ENCODE measurements at regions not wholly inside any gene's neighbourhood (a gene's known extent, or its start where the extent isn't known, plus 50 kb on each side); places are given as distances from the start of the nearest gene placed in this dataset.
"Not testable (repeated sequence)": the region's sequence is repeated elsewhere in the genome, so short reads cannot be mapped to it uniquely, and the experiment has no call there.

DNA sequence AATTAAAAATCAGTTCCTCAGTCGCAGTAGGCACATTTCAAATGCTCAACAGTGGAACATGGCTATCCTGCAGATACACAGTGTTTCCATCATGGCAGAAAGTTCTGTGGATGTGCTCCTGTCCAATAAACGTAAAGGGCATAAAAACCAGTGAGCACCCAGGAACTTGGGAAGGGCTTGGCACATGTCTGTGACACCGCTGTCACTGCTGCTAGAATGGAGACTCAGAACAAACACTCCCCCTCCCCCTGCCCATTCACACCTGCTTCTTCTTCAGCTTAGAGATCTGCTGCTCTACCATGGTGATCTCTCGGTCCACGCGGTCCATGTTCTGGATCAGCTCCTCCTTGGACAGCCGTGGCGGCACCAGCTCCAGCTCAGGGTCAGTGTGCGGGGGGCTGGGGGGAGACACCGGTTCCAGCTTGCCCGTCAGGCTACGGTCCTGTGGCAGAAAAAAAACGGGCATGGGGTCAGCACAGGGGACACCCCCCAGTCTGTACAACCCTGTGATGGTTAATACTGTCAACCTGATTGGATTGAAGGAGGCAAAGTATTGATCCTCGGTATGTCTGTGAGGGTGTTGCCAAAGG is 94.6 kb downstream of the NCOR2 start:
- no peaks in the 10 kb centered on the region for H3K4me1 ChIP-seq (replicated peaks in 1 of 2)
- no peak overlapping the region for H3K4me3 ChIP-seq
- no peak for ATAC-seq (replicated peaks in 6 of 8)
- 60 to 100% (median 89%) methylated on average over 1 to 8 of the region's 14 CpGs; no CpG with 5 or more reads in 2 of the 10 experiments for WGBS, 10 experiments
- in situ Hi-C loops (cut with MboI; ENCODE audit: low pct_unique_long_range_greater_than_20kb in 2 of 9, low sequenced_read_pairs in 9 of 9, unreplicated experiment in 9 of 9): no loop called here
- H3K27ac ChIP-seq: no peak overlapping the region

DNA sequence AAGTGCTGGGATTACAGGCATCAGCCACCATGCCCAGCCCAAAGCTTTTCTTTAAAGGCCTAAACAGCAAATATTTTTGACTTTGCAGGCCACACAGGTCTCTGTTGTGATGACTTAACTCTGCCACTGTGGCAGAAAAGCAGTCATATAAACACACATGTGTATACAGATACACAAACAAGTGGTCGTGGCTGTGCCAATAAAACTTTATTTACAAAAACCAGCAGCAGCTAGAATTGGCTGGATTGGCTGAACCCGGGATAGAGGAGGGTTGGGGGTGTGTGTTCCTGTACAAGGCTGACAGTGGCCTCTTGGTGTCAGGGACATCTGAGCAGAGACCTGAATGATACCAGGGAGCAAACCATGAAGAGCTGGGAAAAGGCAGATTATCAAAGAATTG is 95.6 kb downstream of the NCOR2 start:
- WGBS, 10 experiments: 67 to 100% (median 94%) methylated on average over 1 to 2 of the region's 2 CpGs; no CpG with 5 or more reads in 4 of the 10 experiments
- Histone ChIP-seq H3K4me3 (no peak overlapping the region), H3K4me1 (replicated peaks in 1 of 2) (no peaks in the 10 kb centered on the region), H3K27ac (no peak overlapping the region)
- in situ Hi-C loops (cut with MboI; ENCODE audit: low pct_unique_long_range_greater_than_20kb in 2 of 9, low sequenced_read_pairs in 9 of 9, unreplicated experiment in 9 of 9): no loop called here
- ATAC-seq (replicated peaks in 6 of 8): no peak

DNA sequence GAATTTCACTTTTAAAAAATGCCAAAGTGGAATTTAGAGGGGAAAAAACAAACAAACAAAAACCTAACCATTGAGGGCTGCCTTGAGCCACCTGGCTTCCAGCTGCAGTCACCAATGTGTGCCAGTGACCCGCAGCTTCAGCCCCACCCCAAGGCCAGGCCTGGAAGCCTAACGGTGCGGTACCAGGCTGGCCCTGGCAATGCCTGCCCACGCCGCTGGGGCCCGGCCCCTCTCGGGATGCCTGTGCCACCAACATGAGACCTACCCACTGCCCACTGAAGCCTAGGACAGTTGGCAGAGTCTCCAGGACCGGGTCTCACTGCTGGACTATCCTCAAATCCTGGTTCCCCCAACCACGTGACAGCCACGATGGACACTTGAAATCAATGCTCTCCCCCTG is 96.6 kb downstream of the NCOR2 start:
- no peak overlapping the region for H3K27ac ChIP-seq
- WGBS, 10 experiments: 80 to 100% (median 100%) methylated on average over 1 to 3 of the region's 10 CpGs; no CpG with 5 or more reads in 6 of the 10 experiments
- no peaks in the 10 kb centered on the region for H3K4me1 ChIP-seq (replicated peaks in 1 of 2)
- no peak for ATAC-seq (replicated peaks in 6 of 8)
- in situ Hi-C loops (cut with MboI; ENCODE audit: low pct_unique_long_range_greater_than_20kb in 2 of 9, low sequenced_read_pairs in 9 of 9, unreplicated experiment in 9 of 9): no loop called here
- no peak overlapping the region for H3K4me3 ChIP-seq

DNA sequence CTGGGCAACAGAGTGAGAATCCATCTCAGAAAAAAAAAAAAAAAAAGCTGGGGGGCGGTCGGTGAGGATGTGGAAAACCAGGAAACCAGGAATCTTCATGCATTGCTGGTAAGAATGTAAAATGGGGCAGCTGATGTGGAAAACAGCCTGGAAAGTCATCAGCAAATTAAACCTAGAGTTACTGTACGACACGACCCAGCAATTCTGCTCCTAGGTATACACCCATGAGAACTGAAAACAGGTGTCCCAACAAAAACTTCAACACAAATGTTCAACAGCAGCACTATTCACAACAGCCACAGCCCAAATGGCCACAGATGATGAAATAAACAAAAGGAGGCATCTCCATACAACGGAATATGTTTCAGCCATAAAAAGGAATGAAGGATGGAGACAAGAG is 97.3 kb downstream of the NCOR2 start:
- WGBS, 10 experiments: 86 to 100% (median 100%) methylated on average over 2 to 5 of the region's 5 CpGs; no CpG with 5 or more reads in 1 of the 10 experiments
- Histone ChIP-seq H3K4me3 (no peak overlapping the region), H3K4me1 (replicated peaks in 1 of 2) (no peaks in the 10 kb centered on the region), H3K27ac (no peak overlapping the region)
- ATAC-seq (replicated peaks in 6 of 8): no peak
- in situ Hi-C loops (cut with MboI; ENCODE audit: low pct_unique_long_range_greater_than_20kb in 2 of 9, low sequenced_read_pairs in 9 of 9, unreplicated experiment in 9 of 9): no loop called here

DNA sequence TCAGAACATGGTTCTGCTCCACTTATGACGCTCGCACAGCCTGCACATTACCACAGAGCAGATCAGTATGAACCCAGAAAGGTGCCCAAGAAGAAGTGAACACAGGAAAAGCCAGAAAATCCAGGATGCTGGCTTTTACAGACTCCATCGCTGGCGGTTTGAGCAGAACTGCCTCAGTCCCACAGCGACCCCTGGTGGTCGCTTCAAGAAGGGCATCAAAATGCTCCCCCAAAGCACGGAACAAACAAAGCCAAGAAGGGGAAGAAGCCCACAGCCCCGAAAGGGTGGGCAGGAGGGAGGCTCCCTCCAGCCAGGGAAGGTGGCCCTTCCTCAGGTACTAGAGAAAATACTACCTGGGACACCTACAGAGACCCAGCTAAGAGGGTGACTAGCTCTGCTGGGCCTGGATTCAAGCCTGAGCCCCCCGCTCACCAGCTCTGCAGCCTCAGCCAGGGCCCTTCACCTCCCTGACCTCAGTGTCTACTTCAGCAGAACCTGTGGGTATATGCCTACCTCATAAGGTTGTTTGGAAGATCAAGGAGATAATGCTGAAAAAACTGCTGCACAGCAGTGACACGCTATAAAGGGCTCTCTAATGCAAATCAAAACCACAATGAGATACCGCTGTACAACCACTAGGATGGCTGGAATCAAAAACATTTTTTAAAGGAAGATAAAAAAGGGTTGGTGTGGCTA is 98.1 kb downstream of the NCOR2 start:
- WGBS, 10 experiments: 64 to 100% (median 89%) methylated on average over 1 to 9 of the region's 11 CpGs; no CpG with 5 or more reads in 2 of the 10 experiments
- no peak overlapping the region for H3K27ac ChIP-seq
- no peak overlapping the region for H3K4me3 ChIP-seq
- in situ Hi-C loops (cut with MboI; ENCODE audit: low pct_unique_long_range_greater_than_20kb in 2 of 9, low sequenced_read_pairs in 9 of 9, unreplicated experiment in 9 of 9): no loop called here
- ATAC-seq (replicated peaks in 6 of 8): no peak
- H3K4me1 ChIP-seq (replicated peaks in 1 of 2): no peaks in the 10 kb centered on the region

DNA sequence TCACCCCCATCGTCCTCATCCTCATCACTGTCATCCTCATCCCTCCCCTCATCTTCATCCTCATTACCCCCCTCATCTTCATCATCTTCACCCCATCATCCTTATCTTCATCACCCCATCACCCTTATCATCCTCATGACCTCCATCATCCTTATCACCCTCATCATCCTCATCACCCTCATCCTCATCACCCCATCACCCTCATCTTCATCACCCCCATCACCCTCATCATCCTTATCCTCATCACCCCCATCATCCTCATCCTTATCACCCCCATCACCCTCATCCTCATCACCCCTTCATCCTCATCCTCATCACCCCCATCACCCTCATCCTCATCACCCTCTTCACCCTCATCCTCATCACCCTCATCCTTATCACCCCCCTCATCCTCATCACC is 99.9 kb downstream of the NCOR2 start:
- no CpG with 5 or more reads among the region's 1 CpG for WGBS, 10 experiments
- in situ Hi-C loops (cut with MboI; ENCODE audit: low pct_unique_long_range_greater_than_20kb in 2 of 9, low sequenced_read_pairs in 9 of 9, unreplicated experiment in 9 of 9); ATAC-seq (replicated peaks in 6 of 8); H3K4me3 ChIP-seq; H3K4me1 ChIP-seq (replicated peaks in 1 of 2); H3K27ac ChIP-seq: not testable (repeated sequence)

DNA sequence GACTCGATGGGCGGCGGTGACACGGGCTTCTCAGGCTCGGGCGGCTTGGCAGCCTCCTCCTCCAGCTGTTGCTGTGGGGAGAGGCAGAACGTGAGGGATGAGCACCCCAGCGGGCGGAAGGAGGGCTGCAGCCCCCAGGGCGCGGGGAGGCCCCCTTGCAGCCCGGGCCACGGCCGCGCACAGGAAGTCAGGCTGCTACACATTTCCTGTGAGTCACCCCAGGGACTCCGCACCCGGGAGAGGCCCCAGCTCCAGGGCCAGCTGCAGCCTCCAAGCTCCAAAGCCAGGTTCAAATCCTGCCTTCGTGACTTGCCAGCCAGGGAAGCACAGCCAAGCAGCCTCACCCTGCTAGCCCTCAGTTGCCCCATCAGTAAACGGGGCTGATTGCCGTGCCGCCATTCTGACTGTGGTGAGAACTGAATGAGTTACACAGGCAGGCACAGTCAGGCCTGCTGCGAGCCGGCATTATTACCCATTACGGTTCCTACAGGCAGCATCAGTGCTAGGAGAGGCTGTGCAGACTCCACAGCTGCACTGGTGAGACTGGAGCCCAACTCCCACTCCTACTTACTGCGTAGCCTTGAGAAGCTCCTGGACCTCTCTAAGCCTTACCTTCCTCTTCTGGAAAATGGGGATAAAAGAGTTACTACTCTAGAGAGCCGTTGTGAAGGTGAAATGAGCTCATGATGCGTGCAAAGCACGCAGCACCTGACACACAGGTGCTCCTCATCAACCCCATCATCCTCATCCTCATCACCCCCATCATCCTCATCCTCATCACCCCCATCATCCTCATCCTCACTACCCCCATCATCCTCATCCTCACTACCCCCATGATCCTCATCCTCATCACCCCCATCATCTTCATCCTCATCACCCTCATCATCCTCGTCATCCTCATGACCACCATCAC is 100.9 kb downstream of the NCOR2 start:
- peaks cover 7 to 8% of the 10 kb centered on the region in 2 donors for H3K4me1 ChIP-seq (replicated peaks in 1 of 2)
- in situ Hi-C loops (cut with MboI; ENCODE audit: low pct_unique_long_range_greater_than_20kb in 2 of 9, low sequenced_read_pairs in 9 of 9, unreplicated experiment in 9 of 9): no loop called here
- peak in 3 of 8 experiments; percentile 21 to 91 (median 87) for ATAC-seq (replicated peaks in 6 of 8)
- no peak overlapping the region for H3K27ac ChIP-seq
- 65 to 100% (median 83%) methylated on average over 1 to 5 of the region's 29 CpGs; no CpG with 5 or more reads in 6 of the 10 experiments for WGBS, 10 experiments
- H3K4me3 ChIP-seq: no peak overlapping the region

DNA sequence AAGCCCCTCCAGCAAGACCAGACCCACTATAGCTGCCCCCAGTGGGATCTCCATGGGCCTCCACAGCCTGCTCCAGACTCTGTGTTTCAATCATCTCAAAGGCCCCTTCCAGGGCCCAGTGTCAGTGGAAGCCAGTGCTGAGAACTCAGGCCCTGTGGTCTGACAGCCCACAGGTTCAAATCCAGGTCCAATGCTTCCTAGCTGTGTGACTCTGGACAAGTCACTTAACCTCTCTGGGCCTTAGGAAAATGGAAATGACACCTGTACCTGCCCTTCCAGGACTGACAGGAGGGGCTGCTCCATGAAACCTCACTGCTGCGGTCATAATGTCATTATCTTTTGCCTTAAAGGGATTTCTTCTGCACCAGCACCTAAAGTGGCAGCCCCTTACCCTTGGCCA is 101.9 kb downstream of the NCOR2 start:
- in situ Hi-C loops (cut with MboI; ENCODE audit: low pct_unique_long_range_greater_than_20kb in 2 of 9, low sequenced_read_pairs in 9 of 9, unreplicated experiment in 9 of 9): no loop called here
- no peak for ATAC-seq (replicated peaks in 6 of 8)
- no peak overlapping the region for H3K27ac ChIP-seq
- 83 to 100% (median 92%) methylated on average over 1 of the region's 1 CpG; no CpG with 5 or more reads in 6 of the 10 experiments for WGBS, 10 experiments
- no peak overlapping the region for H3K4me3 ChIP-seq
- H3K4me1 ChIP-seq (replicated peaks in 1 of 2): peaks cover 7 to 8% of the 10 kb centered on the region in 2 donors

DNA sequence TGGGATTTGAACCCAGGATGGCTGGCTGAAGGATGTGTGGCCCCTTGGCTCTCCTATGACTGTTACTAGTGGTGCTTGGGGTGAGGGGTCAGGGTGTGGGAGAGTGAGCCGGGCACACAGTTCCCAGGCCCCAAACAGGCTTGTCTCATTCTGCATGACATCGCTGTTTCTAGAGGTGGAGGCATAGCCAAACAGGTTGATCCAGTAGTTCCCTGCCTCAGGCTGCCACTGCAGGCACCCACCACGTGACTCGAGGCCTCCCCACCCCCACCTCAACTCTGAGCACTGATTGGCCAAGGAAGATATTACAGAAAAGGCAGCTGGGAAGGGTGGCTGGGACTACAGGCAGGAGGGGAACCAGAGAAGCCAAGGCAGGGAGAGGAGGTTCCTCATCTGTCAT is 102.6 kb downstream of the NCOR2 start:
- 86 to 100% (median 100%) methylated on average over 1 of the region's 4 CpGs; no CpG with 5 or more reads in 7 of the 10 experiments for WGBS, 10 experiments
- in situ Hi-C loops (cut with MboI; ENCODE audit: low pct_unique_long_range_greater_than_20kb in 2 of 9, low sequenced_read_pairs in 9 of 9, unreplicated experiment in 9 of 9): no loop called here
- Histone ChIP-seq H3K27ac (no peak overlapping the region), H3K4me1 (replicated peaks in 1 of 2) (peaks cover 7 to 8% of the 10 kb centered on the region in 2 donors), H3K4me3 (no peak overlapping the region)
- ATAC-seq (replicated peaks in 6 of 8): no peak

DNA sequence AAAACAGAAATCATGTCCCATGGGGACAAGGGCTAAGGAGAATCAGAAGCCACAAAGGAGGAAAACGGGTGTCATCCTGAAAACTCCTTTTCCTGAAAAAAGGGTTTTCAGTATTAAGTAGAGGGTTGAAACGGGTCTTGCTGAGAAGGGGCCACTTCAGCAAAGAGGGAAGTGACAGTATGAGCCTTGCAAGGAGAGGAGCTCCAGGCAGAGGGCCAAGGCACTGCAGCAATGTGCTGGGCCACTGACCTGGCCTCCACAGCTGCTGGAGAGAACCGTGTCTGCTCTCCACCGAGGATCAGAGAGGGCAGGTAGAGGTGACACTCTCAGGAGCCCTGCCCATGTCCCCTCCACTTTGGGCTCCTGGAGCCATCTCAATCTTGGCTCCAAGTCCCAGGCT is 103.3 kb downstream of the NCOR2 start:
- Histone ChIP-seq H3K27ac (no peak overlapping the region), H3K4me3 (no peak overlapping the region), H3K4me1 (replicated peaks in 1 of 2) (peaks cover 7 to 8% of the 10 kb centered on the region in 2 donors)
- in situ Hi-C loops (cut with MboI; ENCODE audit: low pct_unique_long_range_greater_than_20kb in 2 of 9, low sequenced_read_pairs in 9 of 9, unreplicated experiment in 9 of 9): no loop called here
- WGBS, 10 experiments: 21 to 75% (median 51%) methylated on average over 2 to 4 of the region's 4 CpGs; no CpG with 5 or more reads in 4 of the 10 experiments
- peak in 1 of 8 experiments; percentile 29 for ATAC-seq (replicated peaks in 6 of 8)

DNA sequence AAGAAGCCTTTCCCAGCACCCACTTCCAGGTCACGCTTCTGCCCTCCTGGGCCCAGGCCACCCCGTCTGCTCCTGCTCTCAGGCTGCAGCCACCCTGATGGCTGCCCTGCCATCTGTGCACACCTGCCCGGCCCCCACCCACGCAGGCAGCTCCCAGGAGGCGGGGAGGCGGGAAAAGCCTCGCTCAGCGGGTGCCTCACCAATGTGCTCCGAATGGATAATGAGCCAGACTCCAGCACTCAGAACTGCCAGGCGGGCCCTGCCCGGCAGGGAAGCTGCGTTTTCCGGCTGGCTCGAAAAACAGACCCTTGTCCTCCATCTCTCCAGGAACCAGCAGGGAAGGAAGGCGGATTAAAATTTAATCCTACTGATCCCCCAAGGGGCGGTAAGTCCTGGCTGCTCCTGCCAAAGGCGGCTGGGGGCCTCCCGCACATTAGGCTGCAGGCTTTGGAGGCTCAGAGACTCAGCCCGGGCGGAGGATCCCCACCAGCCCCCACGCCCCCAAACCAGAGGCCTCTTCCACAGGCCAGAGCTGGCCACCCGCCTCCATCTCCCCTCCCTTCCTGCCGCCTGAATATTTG is 104.0 kb downstream of the NCOR2 start:
- ATAC-seq (replicated peaks in 6 of 8): peak in 7 of 8 experiments; percentile 5 to 77 (median 74)
- H3K27ac ChIP-seq: peak overlapping the region in 1 of 2 donors; percentile 33
- H3K4me1 ChIP-seq (replicated peaks in 1 of 2): peaks cover 7 to 8% of the 10 kb centered on the region in 2 donors
- WGBS, 10 experiments: 20 to 100% (median 66%) methylated on average over 1 to 5 of the region's 23 CpGs; no CpG with 5 or more reads in 4 of the 10 experiments
- H3K4me3 ChIP-seq: no peak overlapping the region
- in situ Hi-C loops (cut with MboI; ENCODE audit: low pct_unique_long_range_greater_than_20kb in 2 of 9, low sequenced_read_pairs in 9 of 9, unreplicated experiment in 9 of 9): no loop called here

DNA sequence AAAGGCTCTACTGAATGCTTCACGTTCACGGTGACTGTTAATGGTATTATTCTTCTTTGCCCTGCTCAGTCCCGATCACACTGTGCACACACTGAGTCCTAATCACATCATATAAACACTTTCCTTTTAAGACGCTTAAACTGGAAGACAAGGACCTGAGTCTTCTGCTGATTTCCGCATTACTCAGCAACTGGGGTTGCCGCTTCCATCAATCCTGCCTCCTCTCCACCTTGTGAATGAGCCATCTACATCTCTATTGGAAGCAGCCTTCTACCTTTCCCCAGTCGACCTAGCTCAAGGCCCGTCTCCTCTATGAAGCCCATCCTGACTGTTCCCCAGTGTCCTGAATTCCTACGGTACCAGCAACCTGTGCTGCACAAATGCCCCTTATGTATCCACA is 104.7 kb downstream of the NCOR2 start:
- Histone ChIP-seq H3K4me3 (no peak overlapping the region), H3K27ac (no peak overlapping the region), H3K4me1 (replicated peaks in 1 of 2) (peaks cover 8 to 13% of the 10 kb centered on the region in 2 donors)
- in situ Hi-C loops (cut with MboI; ENCODE audit: low pct_unique_long_range_greater_than_20kb in 2 of 9, low sequenced_read_pairs in 9 of 9, unreplicated experiment in 9 of 9): no loop called here
- 83 to 100% (median 96%) methylated on average over 1 to 4 of the region's 9 CpGs; no CpG with 5 or more reads in 3 of the 10 experiments for WGBS, 10 experiments
- ATAC-seq (replicated peaks in 6 of 8): peak in 2 of 8 experiments; percentile 6 to 20
